Testis (tissue), 2 donors: ENCODE measurements at regions not wholly inside any gene's neighbourhood (a gene's known extent, or its start where the extent isn't known, plus 50 kb on each side); places are given as distances from the start of the nearest gene placed in this dataset.

Source experiments
- DNase-seq: peaks from one replicate; pipeline ENCODE4 v3.0.0-alpha.2; 2019
- H3K27ac ChIP-seq, 2 donors: fragments of 200-600 bp; sonication (generic); one replicate each; pipeline ENCODE4 v1.5.1; 2019
- H3K27me3 ChIP-seq: fragments of 200-600 bp; sonication (generic); one replicate; pipeline ENCODE4 v1.5.1; 2019
- H3K36me3 ChIP-seq: fragments of 200-600 bp; sonication (generic); one replicate; pipeline ENCODE4 v1.5.1; 2017; ENCODE audit warnings: low read depth; ENCODE audit errors: missing control alignments
- H3K4me1 ChIP-seq: fragments of 200-600 bp; sonication (generic); one replicate; pipeline ENCODE4 v1.5.1; 2019
- H3K4me3 ChIP-seq, 2 donors: fragments of 200-600 bp; sonication (generic); one replicate each; pipeline ENCODE4 v1.5.1; 2017 to 2019
- H3K9me3 ChIP-seq: fragments of 200-600 bp; sonication (generic); one replicate; pipeline ENCODE4 v1.5.1; 2017
- CTCF ChIP-seq, 3 experiments: fragments of 450-650 bp in 2 of 3; fragments of 200-600 bp in 1 of 3; sonication (generic) in 1 of 3; IDR thresholded peaks; one replicate each; pipeline ENCODE4 v1.5.1; 2016 to 2019; ENCODE audit warnings: antibody characterized with exemption in 3 of 3, mild to moderate bottlenecking in 2 of 3, moderate library complexity in 1 of 3
- POLR2A ChIP-seq: fragments of 450-650 bp; IDR thresholded peaks from one replicate; pipeline ENCODE4 v1.6.1; 2017; ENCODE audit warnings: antibody characterized with exemption, mild to moderate bottlenecking, moderate library complexity
- WGBS, 2 donors: methylation state at CpG; one replicate each; pipeline ENCODE4 v1.1.5; 2018; 5-methylcytosine and 5-hydroxymethylcytosine counted together
- intact Hi-C: fragments of 100-400 bp; cut with DNase I; formaldehyde crosslinking; loops from one replicate; pipeline ENCODE4 v1.15.1; 2023; ENCODE audit warnings: low total_unique reads

- H3K9me3 ChIP-seq, result no peaks in the 10 kb centered on the region
- no peak overlapping the region for H3K27ac ChIP-seq
- DNase-seq, result no peak
- no peak overlapping the region for H3K4me3 ChIP-seq
- no peaks in the 10 kb centered on the region for H3K27me3 ChIP-seq
- peaks cover 42% of the 10 kb centered on the region for H3K4me1 ChIP-seq
- no peak for TF ChIP-seq CTCF (IDR thresholded peaks at IDR 0.05)
- intact Hi-C loops, result no loop called here
- no peaks in the 10 kb centered on the region for H3K36me3 ChIP-seq
- 97% methylated on average over 7 of the region's 7 CpGs for WGBS, 2 donors
Observed at GRCh38 chr17:77318021-77318420, 177.3 kb downstream of the SEC14L1 start.

- Histone ChIP-seq H3K27ac (peak overlapping the region; percentile 50 to 59), H3K9me3 (no peaks in the 10 kb centered on the region), H3K36me3 (no peaks in the 10 kb centered on the region), H3K4me1 (peaks cover 45% of the 10 kb centered on the region), H3K4me3 (no peak overlapping the region), H3K27me3 (no peaks in the 10 kb centered on the region)
- TF ChIP-seq POLR2A (no peak), CTCF (IDR thresholded peaks at IDR 0.05) (no peak)
- 66 to 80% methylated on average over 6 to 14 of the region's 14 CpGs for WGBS, 2 donors
- DNase-seq, result no peak
- intact Hi-C loops, result no loop called here
Observed at GRCh38 chr17:77318491-77319210, 177.9 kb downstream of the SEC14L1 start.

- Histone ChIP-seq H3K4me1 (peaks cover 52% of the 10 kb centered on the region), H3K36me3 (no peaks in the 10 kb centered on the region), H3K9me3 (no peaks in the 10 kb centered on the region)
Observed at GRCh38 chr17:77319211-77320043, 178.7 kb downstream of the SEC14L1 start.

GRCh38 chr17:77320044-77320440 is 179.3 kb downstream of the SEC14L1 start:
- Histone ChIP-seq H3K36me3 (no peaks in the 10 kb centered on the region), H3K4me1 (peaks cover 52% of the 10 kb centered on the region), H3K4me3 (peak overlapping the region; percentile 24 to 43), H3K27ac (peak overlapping the region; percentile 50 to 72), H3K9me3 (no peaks in the 10 kb centered on the region), H3K27me3 (no peaks in the 10 kb centered on the region)
- intact Hi-C loops, result no loop called here
- TF ChIP-seq POLR2A (no peak), CTCF (IDR thresholded peaks at IDR 0.05) (no peak)
- DNase-seq, result no peak
- 31 to 52% methylated on average over 18 of the region's 18 CpGs for WGBS, 2 donors

More at GRCh38 chr17:77319211-77320043, 178.7 kb downstream of the SEC14L1 start:
- intact Hi-C loops, result no loop called here
- DNase-seq, result peak; percentile 75
- no peak for TF ChIP-seq POLR2A
- no peak for TF ChIP-seq CTCF (IDR thresholded peaks at IDR 0.05)
- H3K4me3 ChIP-seq, result peak overlapping the region; percentile 24 to 43
- WGBS, 2 donors, result 38 to 42% methylated on average over 32 to 38 of the region's 38 CpGs
- H3K27me3 ChIP-seq, result no peaks in the 10 kb centered on the region
- peak overlapping the region; percentile 50 to 72 for H3K27ac ChIP-seq
